Stimulated activated CD8-positive, alpha-beta memory T cell treated with anti-CD3 and anti-CD28 coated beads, Interleukin-4, amount 100 ng/mL, for 24 hours (primary cell): ENCODE measurements at regions not wholly inside any gene's neighbourhood (a gene's known extent, or its start where the extent isn't known, plus 50 kb on each side); places are given as distances from the start of the nearest gene placed in this dataset.
"Not testable (repeated sequence)": the region's sequence is repeated elsewhere in the genome, so short reads cannot be mapped to it uniquely, and the experiment has no call there.

ENCODE experiments used
- DNase-seq: peaks from one replicate; pipeline ENCODE4 v3.0.0-alpha.2; 2020; ENCODE audit warnings: low read depth

- no peak for DNase-seq
Observed at GRCh38 chr11:28808771-28809170, 700.6 kb downstream of the METTL15 start.

- no peak for DNase-seq
Observed at GRCh38 chr11:28799316-28799715, 691.1 kb downstream of the METTL15 start.

- DNase-seq, result no peak
Observed at GRCh38 chr11:28798286-28798685, 690.1 kb downstream of the METTL15 start.

GRCh38 chr11:28797536-28797935 lies 689.3 kb downstream of the METTL15 start:
- DNase-seq, result no peak

- DNase-seq, result no peak
Observed at GRCh38 chr11:28794405-28794804, 686.2 kb downstream of the METTL15 start.

GRCh38 chr11:28793282-28793738 lies 685.1 kb downstream of the METTL15 start:
- no peak for DNase-seq

- DNase-seq, result no peak
Observed at GRCh38 chr11:28792856-28793255, 684.7 kb downstream of the METTL15 start.

GRCh38 chr11:28787897-28788296 lies 679.7 kb downstream of the METTL15 start:
- DNase-seq, result not testable (repeated sequence)

GRCh38 chr11:28777126-28777525 lies 668.9 kb downstream of the METTL15 start:
- DNase-seq, result no peak

- no peak for DNase-seq
Observed at GRCh38 chr11:28773606-28774005, 665.4 kb downstream of the METTL15 start.

- DNase-seq, result no peak
Observed at GRCh38 chr11:28770806-28771205, 662.6 kb downstream of the METTL15 start.

GRCh38 chr11:28767574-28767973 lies 659.4 kb downstream of the METTL15 start:
- no peak for DNase-seq

- no peak for DNase-seq
Observed at GRCh38 chr11:28763876-28764275, 655.7 kb downstream of the METTL15 start.

GRCh38 chr11:28763151-28763550 lies 655.0 kb downstream of the METTL15 start:
- DNase-seq, result no peak

- DNase-seq, result no peak
Observed at GRCh38 chr11:28760676-28761390, 652.6 kb downstream of the METTL15 start.

- no peak for DNase-seq
Observed at GRCh38 chr11:28759311-28759710, 651.1 kb downstream of the METTL15 start.

- DNase-seq, result no peak
Observed at GRCh38 chr11:28757725-28758515, 649.7 kb downstream of the METTL15 start.

GRCh38 chr11:28756977-28757376 lies 648.8 kb downstream of the METTL15 start:
- no peak for DNase-seq

- DNase-seq, result no peak
Observed at GRCh38 chr11:28743061-28743550, 634.9 kb downstream of the METTL15 start.

- DNase-seq, result no peak
Observed at GRCh38 chr11:28739489-28740280, 631.5 kb downstream of the METTL15 start.

GRCh38 chr11:28738549-28738948 lies 630.4 kb downstream of the METTL15 start:
- DNase-seq, result no peak

- no peak for DNase-seq
Observed at GRCh38 chr11:28736256-28736655, 628.1 kb downstream of the METTL15 start.
